HepG2 (cell line): ENCODE measurements at regions not wholly inside any gene's neighbourhood (a gene's known extent, or its start where the extent isn't known, plus 50 kb on each side); places are given as distances from the start of the nearest gene placed in this dataset.

ENCODE experiments used
- ATAC-seq: fragments of 200-7000 bp; cut with Tn5 transposase; 3 replicates; pipeline ENCODE4 v1.9.1; 2020; ENCODE audit warnings: mild to moderate bottlenecking, moderate library complexity
- BruUV-seq: library from RNA; stranded (reverse); fragments of 400-500 nt; replicated peaks from 2 replicates; lab custom pipeline; 2021; lab: Mats Ljungman, UMichigan
- CTCF ChIA-PET: fragments of 300-600 bp; formaldehyde crosslinking; extraction: SDS; loops from one replicate; lab custom pipeline; 2021; ENCODE audit warnings: low total read pairs, inconsistent platforms, low intra/inter-chr PET ratio; lab: Yijun Ruan, JAX
- POLR2A ChIA-PET: fragments of 350-600 bp; sonication (Branson Sonifier 250); formaldehyde crosslinking; loops from one replicate; lab custom pipeline; 2020; ENCODE audit warnings: antibody characterized with exemption, inconsistent platforms; lab: Yijun Ruan, JAX
- DNase-seq: peaks from one replicate; pipeline ENCODE4 v3.0.0-alpha.2; 2015; ENCODE audit warnings: low spot score
- FAIRE-seq: peaks from 3 replicates; lab custom pipeline; 2011; peaks lifted over from hg19 to GRCh38; lab: Jason Lieb, UNC
- H2AFZ ChIP-seq: one replicate; pipeline ENCODE4 v1.6.1; 2011; ENCODE audit warnings: low read length, inconsistent platforms
- H3K27ac ChIP-seq: fragments of 300-600 bp; 3 replicates; pipeline ENCODE4 v1.8.0; 2011; ENCODE audit warnings: mixed run types, mild to moderate bottlenecking, mixed read lengths, low read length, inconsistent platforms; ENCODE audit not compliant: insufficient read depth; ENCODE audit errors: extremely low read length
- H3K27me3 ChIP-seq, 2 experiments: fragments of 200-600 bp in 1 of 2; 2 replicates in 1 of 2; 3 replicates in 1 of 2; pipeline versions ENCODE4 v1.6.0 to v1.8.0; 2011; ENCODE audit warnings: low read length in 2 of 2, mild to moderate bottlenecking in 2 of 2, moderate library complexity in 2 of 2, inconsistent platforms in 1 of 2; ENCODE audit not compliant: insufficient read depth in 2 of 2, control insufficient read depth in 1 of 2
- H3K36me3 ChIP-seq, 2 experiments: fragments of 200-600 bp in 1 of 2; replicated peaks in 1 of 2; 2 replicates in 1 of 2; 3 replicates in 1 of 2; pipeline versions ENCODE4 v1.5.1 to v1.8.0; 2011; ENCODE audit warnings: low read length in 2 of 2, inconsistent platforms in 1 of 2; ENCODE audit not compliant: insufficient read depth in 2 of 2, control insufficient read depth in 1 of 2
- H3K4me1 ChIP-seq: 2 replicates; pipeline ENCODE4 v1.5.1; 2012; ENCODE audit warnings: low read length, inconsistent platforms; ENCODE audit not compliant: insufficient read depth
- H3K4me2 ChIP-seq: 2 replicates; pipeline ENCODE4 v1.6.0; 2011; ENCODE audit warnings: low read depth, low read length, inconsistent platforms
- H3K4me3 ChIP-seq, 3 experiments: fragments of 200-600 bp in 1 of 3; sonication (generic), shearing (Covaris generic) in 1 of 3; replicated peaks in 1 of 3; 2 replicates each; pipeline ENCODE4 v1.5.1; 2011 to 2016; ENCODE audit warnings: low read length in 3 of 3, inconsistent platforms in 2 of 3, low read depth in 2 of 3, mild to moderate bottlenecking in 2 of 3, control low read depth in 1 of 3, mixed read lengths in 1 of 3; ENCODE audit not compliant: insufficient read depth in 1 of 3
- H3K79me2 ChIP-seq: one replicate; pipeline ENCODE4 v1.6.1; 2011; ENCODE audit warnings: low read length, inconsistent platforms; ENCODE audit not compliant: insufficient read depth
- H3K9ac ChIP-seq: 2 replicates; pipeline ENCODE4 v1.6.0; 2011; ENCODE audit warnings: mild to moderate bottlenecking, low read depth, low read length, inconsistent platforms; ENCODE audit not compliant: insufficient read depth
- H3K9me3 ChIP-seq: 2 replicates; pipeline ENCODE4 v1.5.1; 2012; ENCODE audit warnings: mild to moderate bottlenecking, low read length
- H4K20me1 ChIP-seq: 2 replicates; pipeline ENCODE4 v1.6.0; 2011; ENCODE audit warnings: inconsistent platforms, mild to moderate bottlenecking, low read length, moderate library complexity; ENCODE audit not compliant: insufficient read depth
- BCL3 ChIP-seq: sonication (generic); formaldehyde crosslinking; IDR thresholded peaks from 2 replicates; pipeline ENCODE4 v1.5.1; 2020; ENCODE audit warnings: mild to moderate bottlenecking, missing genetic modification reagents, moderate library complexity
- FOXP4 ChIP-seq: sonication (generic); formaldehyde crosslinking; IDR thresholded peaks from 2 replicates; pipeline ENCODE4 v1.4.0; 2020; ENCODE audit warnings: missing genetic modification reagents
- GATAD2A ChIP-seq: IDR thresholded peaks from 2 replicates; pipeline ENCODE4 v1.6.1; 2016
- NCOA5 ChIP-seq: sonication (generic); formaldehyde crosslinking; IDR thresholded peaks from 2 replicates; pipeline ENCODE4 v1.4.0; 2020; ENCODE audit warnings: missing genetic modification reagents
- RBM39 ChIP-seq: fragments of 200-400 bp; formaldehyde crosslinking; IDR thresholded peaks from one replicate; pipeline ENCODE4 v1.6.1; 2018; ENCODE audit warnings: antibody characterized with exemption, mild to moderate bottlenecking, low read depth, low read length; ENCODE audit not compliant: poor library complexity, severe bottlenecking
- RXRB ChIP-seq: IDR thresholded peaks from 2 replicates; pipeline ENCODE4 v1.6.1; 2016; ENCODE audit warnings: borderline replicate concordance, missing genetic modification reagents, missing compliant biosample characterization
- SMYD3 ChIP-seq: sonication (generic); formaldehyde crosslinking; IDR thresholded peaks from 2 replicates; pipeline ENCODE4 v1.8.1; 2023; ENCODE audit warnings: mild to moderate bottlenecking, missing genetic modification reagents
- ZMYM3 ChIP-seq: sonication (generic); formaldehyde crosslinking; IDR thresholded peaks from 2 replicates; pipeline ENCODE4 v1.5.1; 2020; ENCODE audit warnings: mild to moderate bottlenecking, missing genetic modification reagents
- WGBS: methylation state at CpG from one replicate; pipeline ENCODE4 v1.1.6; 2017; ENCODE audit warnings: low lambda C conversion rate; 5-methylcytosine and 5-hydroxymethylcytosine counted together
- in situ Hi-C: cut with HindIII; loops from 2 replicates; pipeline ENCODE4 v1.10.0; 2017; ENCODE audit warnings: low pct_unique_long_range_greater_than_20kb; ENCODE audit not compliant: extremely low pct_ligation_motif_present
- intact Hi-C: fragments of 100-400 bp; cut with micrococcal nuclease; formaldehyde crosslinking; loops from one replicate; pipeline ENCODE4 v1.10.0; 2022; ENCODE audit not compliant: unreplicated experiment
- TF ChIP-seq, protein P1 (sequence below): IDR thresholded peaks from 2 replicates; pipeline ENCODE4 v1.6.1; 2012; ENCODE audit warnings: low read length, improper control_type of control experiment
- TF ChIP-seq, protein P2 (sequence below), 2 experiments: sonication (generic) in 1 of 2; formaldehyde crosslinking in 1 of 2; IDR thresholded peaks; 2 replicates each; pipeline versions ENCODE4 v1.6.1 to v1.9.0; 2014 to 2022; ENCODE audit warnings: antibody characterized with exemption in 1 of 2, borderline replicate concordance in 1 of 2, inconsistent platforms in 1 of 2, low read depth in 1 of 2, missing genetic modification reagents in 1 of 2

DNA sequence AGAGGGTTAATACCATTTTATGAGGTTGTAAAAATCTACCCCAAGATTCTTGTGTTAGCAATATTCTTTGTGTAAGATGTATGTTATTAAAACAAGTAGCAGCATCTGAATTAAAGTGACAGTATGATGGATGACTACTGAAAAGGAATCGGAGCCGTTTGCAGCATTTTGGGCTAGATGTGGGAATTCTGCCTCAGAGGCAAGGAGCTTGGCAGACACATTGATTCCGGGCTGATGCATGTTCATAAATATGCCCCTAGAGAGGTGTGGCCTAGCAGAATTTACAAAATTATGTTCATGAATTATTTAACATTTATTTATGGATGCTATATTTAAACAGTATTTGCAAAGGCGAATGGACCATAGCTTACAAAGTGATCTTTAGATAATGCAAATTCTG is 389.0 kb upstream of the ETAA1 start:
- no peak for TF ChIP-seq RXRB (CRISPR knock-in tag)
- no peak for TF ChIP-seq SMYD3 (CRISPR knock-in tag)
- TF ChIP-seq, protein P1, sequence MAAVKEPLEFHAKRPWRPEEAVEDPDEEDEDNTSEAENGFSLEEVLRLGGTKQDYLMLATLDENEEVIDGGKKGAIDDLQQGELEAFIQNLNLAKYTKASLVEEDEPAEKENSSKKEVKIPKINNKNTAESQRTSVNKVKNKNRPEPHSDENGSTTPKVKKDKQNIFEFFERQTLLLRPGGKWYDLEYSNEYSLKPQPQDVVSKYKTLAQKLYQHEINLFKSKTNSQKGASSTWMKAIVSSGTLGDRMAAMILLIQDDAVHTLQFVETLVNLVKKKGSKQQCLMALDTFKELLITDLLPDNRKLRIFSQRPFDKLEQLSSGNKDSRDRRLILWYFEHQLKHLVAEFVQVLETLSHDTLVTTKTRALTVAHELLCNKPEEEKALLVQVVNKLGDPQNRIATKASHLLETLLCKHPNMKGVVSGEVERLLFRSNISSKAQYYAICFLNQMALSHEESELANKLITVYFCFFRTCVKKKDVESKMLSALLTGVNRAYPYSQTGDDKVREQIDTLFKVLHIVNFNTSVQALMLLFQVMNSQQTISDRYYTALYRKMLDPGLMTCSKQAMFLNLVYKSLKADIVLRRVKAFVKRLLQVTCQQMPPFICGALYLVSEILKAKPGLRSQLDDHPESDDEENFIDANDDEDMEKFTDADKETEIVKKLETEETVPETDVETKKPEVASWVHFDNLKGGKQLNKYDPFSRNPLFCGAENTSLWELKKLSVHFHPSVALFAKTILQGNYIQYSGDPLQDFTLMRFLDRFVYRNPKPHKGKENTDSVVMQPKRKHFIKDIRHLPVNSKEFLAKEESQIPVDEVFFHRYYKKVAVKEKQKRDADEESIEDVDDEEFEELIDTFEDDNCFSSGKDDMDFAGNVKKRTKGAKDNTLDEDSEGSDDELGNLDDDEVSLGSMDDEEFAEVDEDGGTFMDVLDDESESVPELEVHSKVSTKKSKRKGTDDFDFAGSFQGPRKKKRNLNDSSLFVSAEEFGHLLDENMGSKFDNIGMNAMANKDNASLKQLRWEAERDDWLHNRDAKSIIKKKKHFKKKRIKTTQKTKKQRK, result no peak
- no peak for TF ChIP-seq RBM39
- TF ChIP-seq, protein P2, sequence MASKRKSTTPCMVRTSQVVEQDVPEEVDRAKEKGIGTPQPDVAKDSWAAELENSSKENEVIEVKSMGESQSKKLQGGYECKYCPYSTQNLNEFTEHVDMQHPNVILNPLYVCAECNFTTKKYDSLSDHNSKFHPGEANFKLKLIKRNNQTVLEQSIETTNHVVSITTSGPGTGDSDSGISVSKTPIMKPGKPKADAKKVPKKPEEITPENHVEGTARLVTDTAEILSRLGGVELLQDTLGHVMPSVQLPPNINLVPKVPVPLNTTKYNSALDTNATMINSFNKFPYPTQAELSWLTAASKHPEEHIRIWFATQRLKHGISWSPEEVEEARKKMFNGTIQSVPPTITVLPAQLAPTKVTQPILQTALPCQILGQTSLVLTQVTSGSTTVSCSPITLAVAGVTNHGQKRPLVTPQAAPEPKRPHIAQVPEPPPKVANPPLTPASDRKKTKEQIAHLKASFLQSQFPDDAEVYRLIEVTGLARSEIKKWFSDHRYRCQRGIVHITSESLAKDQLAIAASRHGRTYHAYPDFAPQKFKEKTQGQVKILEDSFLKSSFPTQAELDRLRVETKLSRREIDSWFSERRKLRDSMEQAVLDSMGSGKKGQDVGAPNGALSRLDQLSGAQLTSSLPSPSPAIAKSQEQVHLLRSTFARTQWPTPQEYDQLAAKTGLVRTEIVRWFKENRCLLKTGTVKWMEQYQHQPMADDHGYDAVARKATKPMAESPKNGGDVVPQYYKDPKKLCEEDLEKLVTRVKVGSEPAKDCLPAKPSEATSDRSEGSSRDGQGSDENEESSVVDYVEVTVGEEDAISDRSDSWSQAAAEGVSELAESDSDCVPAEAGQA (IDR thresholded peaks at IDR 0.05; ENCODE audit: low read depth), result no peak
- TF ChIP-seq, protein P2 (CRISPR knock-in tag; IDR thresholded peaks at IDR 0.05; ENCODE audit: borderline replicate concordance), result no peak
- TF ChIP-seq NCOA5 (CRISPR knock-in tag), result no peak
- no peak for TF ChIP-seq FOXP4 (CRISPR knock-in tag)
- TF ChIP-seq ZMYM3 (CRISPR knock-in tag), result no peak
- TF ChIP-seq BCL3 (CRISPR knock-in tag), result no peak
- no peak for TF ChIP-seq GATAD2A
- TF ChIP-seq, all 625 proteins: peak for 0
- in situ Hi-C loops, result no loop called here
- ChIA-PET CTCF (no interaction called here), POLR2A (no interaction called here)
- DNase-seq (no peak), FAIRE-seq (no peak), ATAC-seq (no peak)
- Histone ChIP-seq H3K4me2 (no peak overlapping the region), H3K9ac (no peak overlapping the region), H2AFZ (no peak overlapping the region), H3K27me3 (no peaks in the 10 kb centered on the region), H3K79me2 (no peaks in the 10 kb centered on the region), H3K4me1 (no peaks in the 10 kb centered on the region), H3K36me3 (no peaks in the 10 kb centered on the region), H3K4me3 (no peak overlapping the region), H3K27ac (no peak overlapping the region), H3K9me3 (peaks cover 69% of the 10 kb centered on the region), H4K20me1 (no peaks in the 10 kb centered on the region)
- BruUV-seq, result no TSS peak
- WGBS, result 17% methylated on average over 4 of the region's 4 CpGs
- intact Hi-C loops, result no loop called here
